ENCODE measurements at regions not wholly inside any gene's neighbourhood (a gene's known extent, or its start where the extent isn't known, plus 50 kb on each side); places are given as distances from the start of the nearest gene placed in this dataset.

DNA sequence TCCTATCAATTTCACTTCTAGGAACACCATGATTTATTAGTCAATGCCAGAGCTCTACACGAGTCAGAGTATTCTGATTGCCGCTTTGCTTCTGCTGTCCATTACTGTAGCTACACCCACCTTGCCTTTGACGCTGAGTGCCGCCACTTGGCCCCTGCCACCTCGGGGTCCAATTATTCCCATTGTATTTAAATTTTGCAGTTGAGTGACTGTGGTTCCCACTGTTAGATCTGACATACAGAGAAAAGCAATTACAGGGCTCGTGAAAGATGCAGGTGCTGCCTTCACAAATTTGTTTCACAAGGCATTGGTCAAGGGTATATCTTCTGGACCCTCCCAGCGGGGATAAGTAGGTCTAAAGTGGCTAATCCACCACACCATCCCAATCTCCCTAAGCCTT, 428.9 kb downstream of the SIPA1L2 start:
- H3K27me3 ChIP-seq = no peaks in the 10 kb centered on the region
- TF ChIP-seq, protein P1, sequence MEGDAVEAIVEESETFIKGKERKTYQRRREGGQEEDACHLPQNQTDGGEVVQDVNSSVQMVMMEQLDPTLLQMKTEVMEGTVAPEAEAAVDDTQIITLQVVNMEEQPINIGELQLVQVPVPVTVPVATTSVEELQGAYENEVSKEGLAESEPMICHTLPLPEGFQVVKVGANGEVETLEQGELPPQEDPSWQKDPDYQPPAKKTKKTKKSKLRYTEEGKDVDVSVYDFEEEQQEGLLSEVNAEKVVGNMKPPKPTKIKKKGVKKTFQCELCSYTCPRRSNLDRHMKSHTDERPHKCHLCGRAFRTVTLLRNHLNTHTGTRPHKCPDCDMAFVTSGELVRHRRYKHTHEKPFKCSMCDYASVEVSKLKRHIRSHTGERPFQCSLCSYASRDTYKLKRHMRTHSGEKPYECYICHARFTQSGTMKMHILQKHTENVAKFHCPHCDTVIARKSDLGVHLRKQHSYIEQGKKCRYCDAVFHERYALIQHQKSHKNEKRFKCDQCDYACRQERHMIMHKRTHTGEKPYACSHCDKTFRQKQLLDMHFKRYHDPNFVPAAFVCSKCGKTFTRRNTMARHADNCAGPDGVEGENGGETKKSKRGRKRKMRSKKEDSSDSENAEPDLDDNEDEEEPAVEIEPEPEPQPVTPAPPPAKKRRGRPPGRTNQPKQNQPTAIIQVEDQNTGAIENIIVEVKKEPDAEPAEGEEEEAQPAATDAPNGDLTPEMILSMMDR (IDR thresholded peaks at IDR 0.05) = no peak
- H3K4me3 ChIP-seq = no peak overlapping the region
- no peaks in the 10 kb centered on the region for H3K36me3 ChIP-seq
- no peak overlapping the region for H3K27ac ChIP-seq
- no peaks in the 10 kb centered on the region for H3K4me1 ChIP-seq
- peaks cover 0 to 26% (median 3%) of the 10 kb centered on the region in 3 donors for H3K9me3 ChIP-seq
- DNase-seq = no peak
- intact Hi-C loops (cut with DNase I; ENCODE audit: low total_unique reads) = no loop called here

DNA sequence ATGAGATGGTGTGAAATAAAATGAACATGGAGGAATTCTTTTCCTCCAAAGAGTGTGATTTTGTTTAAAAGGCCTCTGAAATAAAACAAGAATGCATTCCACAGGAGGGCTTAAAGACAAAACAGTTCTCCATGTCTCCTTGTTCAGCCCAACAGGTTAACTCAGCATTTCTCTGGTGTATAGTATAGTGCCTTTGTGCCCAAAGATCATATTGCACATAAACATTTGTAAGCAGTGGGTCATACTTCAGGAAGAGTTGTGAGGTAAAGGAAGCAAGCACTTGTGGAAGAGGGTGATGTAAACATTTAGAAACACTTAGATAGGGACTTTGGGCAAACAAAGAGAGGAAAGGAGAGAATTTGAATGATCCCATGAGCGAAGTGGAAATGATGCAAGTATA, 433.9 kb downstream of the SIPA1L2 start:
- Histone ChIP-seq H3K4me3 (no peak overlapping the region), H3K36me3 (no peaks in the 10 kb centered on the region), H3K27me3 (no peaks in the 10 kb centered on the region), H3K27ac (no peak overlapping the region), H3K9me3 (peaks cover 0 to 10% (median 0%) of the 10 kb centered on the region in 3 donors), H3K4me1 (no peaks in the 10 kb centered on the region)
- TF ChIP-seq, protein P1 (IDR thresholded peaks at IDR 0.05) = no peak
- DNase-seq = no peak
- intact Hi-C loops (cut with DNase I; ENCODE audit: low total_unique reads) = no loop called here

DNA sequence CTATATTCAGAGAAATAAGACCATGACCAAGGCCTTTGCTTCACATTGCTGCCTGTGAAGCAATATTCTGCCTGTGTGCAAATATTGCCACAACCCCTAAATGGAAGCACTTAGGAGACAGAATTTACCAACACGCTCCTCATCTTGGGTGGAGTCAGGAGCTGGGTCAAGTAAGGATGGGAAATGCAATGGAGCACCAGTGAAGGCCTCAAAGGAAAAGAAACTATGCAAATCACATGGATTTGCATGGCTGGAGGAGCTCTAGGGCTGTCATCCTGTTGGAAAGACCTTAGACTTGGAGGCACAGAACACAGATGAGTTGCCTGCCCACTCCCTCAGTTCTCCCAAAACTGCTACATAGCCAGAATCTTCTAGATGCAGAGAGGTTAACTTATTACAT, 435.5 kb downstream of the SIPA1L2 start:
- Histone ChIP-seq H3K9me3 (no peaks in the 10 kb centered on the region), H3K36me3 (no peaks in the 10 kb centered on the region), H3K4me1 (no peaks in the 10 kb centered on the region), H3K27ac (no peak overlapping the region), H3K4me3 (no peak overlapping the region), H3K27me3 (no peaks in the 10 kb centered on the region)
- intact Hi-C loops (cut with DNase I; ENCODE audit: low total_unique reads) = no loop called here
- no peak for DNase-seq
- TF ChIP-seq, protein P1 (IDR thresholded peaks at IDR 0.05) = no peak

DNA sequence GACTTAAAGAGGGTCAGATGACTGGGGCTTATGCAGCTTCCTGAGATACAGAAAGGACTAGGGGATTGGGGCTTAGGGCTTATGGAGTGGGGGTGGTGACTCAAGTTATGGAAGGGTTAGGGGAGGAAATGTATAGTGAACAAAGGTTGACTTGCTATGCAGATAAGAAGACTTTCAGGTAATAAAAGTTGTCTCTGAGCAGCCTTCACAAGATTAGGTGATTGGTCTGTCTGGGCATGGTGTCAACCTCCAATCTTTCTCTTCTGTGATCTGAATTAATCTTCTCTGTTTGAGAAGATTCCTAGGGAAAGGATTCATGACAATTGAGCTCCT, 436.5 kb downstream of the SIPA1L2 start:
- TF ChIP-seq, protein P1 (IDR thresholded peaks at IDR 0.05) = no peak
- intact Hi-C loops (cut with DNase I; ENCODE audit: low total_unique reads) = no loop called here
- Histone ChIP-seq H3K4me1 (no peaks in the 10 kb centered on the region), H3K9me3 (no peaks in the 10 kb centered on the region), H3K36me3 (no peaks in the 10 kb centered on the region), H3K27me3 (no peaks in the 10 kb centered on the region), H3K4me3 (no peak overlapping the region), H3K27ac (no peak overlapping the region)
- DNase-seq = no peak

DNA sequence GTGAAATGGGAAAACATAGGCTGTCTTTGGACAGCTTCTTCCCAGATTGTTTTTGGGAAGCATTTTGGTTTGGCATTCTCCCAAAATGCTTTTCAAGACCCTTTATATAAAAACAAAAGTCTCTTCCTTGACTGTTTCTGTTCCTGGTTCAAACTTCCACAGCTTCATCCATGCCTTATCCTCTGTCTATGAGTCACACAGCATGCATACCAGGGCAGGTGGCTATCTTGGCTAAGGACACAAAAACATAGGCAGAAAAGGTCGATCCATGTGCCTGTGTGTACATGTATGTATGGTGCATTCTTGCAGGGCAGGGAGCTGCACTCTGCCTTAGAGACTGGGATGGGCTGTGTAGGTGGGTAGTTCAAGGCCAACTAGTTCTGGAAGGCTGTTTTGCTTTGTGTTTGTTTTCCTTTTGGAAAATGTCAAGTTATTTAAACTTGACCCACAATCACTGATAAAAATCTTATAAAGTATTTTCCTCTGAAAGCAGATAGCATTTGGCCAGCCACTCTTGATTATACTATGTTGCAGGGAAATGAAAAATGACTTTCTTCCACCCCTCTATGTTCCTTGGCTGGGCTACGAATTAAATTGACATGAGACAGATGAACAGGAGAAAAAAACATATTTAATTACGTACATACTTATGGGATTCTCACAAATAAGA, 437.0 kb downstream of the SIPA1L2 start:
- no peaks in the 10 kb centered on the region for H3K9me3 ChIP-seq
- H3K4me3 ChIP-seq = no peak overlapping the region
- intact Hi-C loops (cut with DNase I; ENCODE audit: low total_unique reads) = no loop called here
- H3K36me3 ChIP-seq = no peaks in the 10 kb centered on the region
- no peaks in the 10 kb centered on the region for H3K4me1 ChIP-seq
- DNase-seq = no peak
- no peak overlapping the region for H3K27ac ChIP-seq
- H3K27me3 ChIP-seq = no peaks in the 10 kb centered on the region
- TF ChIP-seq, protein P1 (IDR thresholded peaks at IDR 0.05) = no peak

DNA sequence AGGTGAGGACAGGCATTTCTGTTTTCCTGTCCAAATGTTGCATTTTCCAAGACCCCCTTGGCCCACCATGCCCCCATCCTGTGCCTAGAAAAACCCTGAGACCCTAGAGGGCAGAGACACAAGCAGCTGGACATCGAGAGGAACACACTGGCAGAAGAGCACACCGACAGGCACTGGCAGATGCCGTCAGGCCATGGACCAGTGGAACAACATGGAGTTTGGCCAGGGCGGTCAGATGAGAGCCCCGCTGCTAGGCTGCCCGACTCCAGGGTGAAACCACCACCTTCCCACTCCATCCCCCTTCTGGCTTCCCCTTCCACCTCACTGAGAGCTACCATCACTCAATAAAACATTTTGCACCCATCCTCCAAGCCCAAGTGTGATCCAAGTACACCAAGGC, 438.4 kb downstream of the SIPA1L2 start:
- Histone ChIP-seq H3K9me3 (no peaks in the 10 kb centered on the region), H3K36me3 (no peaks in the 10 kb centered on the region), H3K4me3 (no peak overlapping the region), H3K27ac (no peak overlapping the region), H3K4me1 (no peaks in the 10 kb centered on the region), H3K27me3 (no peaks in the 10 kb centered on the region)
- no peak for DNase-seq
- TF ChIP-seq, protein P1 (IDR thresholded peaks at IDR 0.05) = no peak
- intact Hi-C loops (cut with DNase I; ENCODE audit: low total_unique reads) = no loop called here

Measured in tibial artery (tissue), 4 donors.